ENCODE measurements at regions not wholly inside any gene's neighbourhood (a gene's known extent, or its start where the extent isn't known, plus 50 kb on each side); places are given as distances from the start of the nearest gene placed in this dataset.
"Not testable (repeated sequence)": the region's sequence is repeated elsewhere in the genome, so short reads cannot be mapped to it uniquely, and the experiment has no call there.

- no peak for DNase-seq
Observed at GRCh38 chr5:168125445-168126199, 165.8 kb upstream of the WWC1 start.

GRCh38 chr5:168126606-168127005, 164.8 kb upstream of the WWC1 start:
- no peak for DNase-seq

- DNase-seq, result no peak
Observed at GRCh38 chr5:168128111-168128510, 163.3 kb upstream of the WWC1 start.

GRCh38 chr5:168128557-168128956, 162.9 kb upstream of the WWC1 start:
- no peak for DNase-seq

- no peak for DNase-seq
Observed at GRCh38 chr5:168131519-168131918, 159.9 kb upstream of the WWC1 start.

GRCh38 chr5:168132241-168132641, 159.2 kb upstream of the WWC1 start:
- DNase-seq, result no peak

GRCh38 chr5:168135897-168136296, 155.5 kb upstream of the WWC1 start:
- no peak for DNase-seq

GRCh38 chr5:168136340-168136739, 155.1 kb upstream of the WWC1 start:
- DNase-seq, result no peak

- DNase-seq, result no peak
Observed at GRCh38 chr5:168137265-168137664, 154.2 kb upstream of the WWC1 start.

- no peak for DNase-seq
Observed at GRCh38 chr5:168140241-168140640, 151.2 kb upstream of the WWC1 start.

GRCh38 chr5:168142402-168142801, 149.0 kb upstream of the WWC1 start:
- no peak for DNase-seq

GRCh38 chr5:168143521-168143920, 147.9 kb upstream of the WWC1 start:
- not testable (repeated sequence) for DNase-seq

GRCh38 chr5:168147106-168147505, 144.3 kb upstream of the WWC1 start:
- no peak for DNase-seq

- DNase-seq, result no peak
Observed at GRCh38 chr5:168147568-168148360, 143.7 kb upstream of the WWC1 start.

GRCh38 chr5:168151041-168151440, 140.4 kb upstream of the WWC1 start:
- no peak for DNase-seq

- no peak for DNase-seq
Observed at GRCh38 chr5:168152660-168153059, 138.8 kb upstream of the WWC1 start.

GRCh38 chr5:168153263-168153875, 138.1 kb upstream of the WWC1 start:
- no peak for DNase-seq

- no peak for DNase-seq
Observed at GRCh38 chr5:168153876-168154270, 137.6 kb upstream of the WWC1 start.

GRCh38 chr5:168155585-168155984, 135.9 kb upstream of the WWC1 start:
- no peak for DNase-seq

GRCh38 chr5:168156170-168156569, 135.3 kb upstream of the WWC1 start:
- no peak for DNase-seq

GRCh38 chr5:168157141-168157540, 134.3 kb upstream of the WWC1 start:
- no peak for DNase-seq

GRCh38 chr5:168159425-168159824, 132.0 kb upstream of the WWC1 start:
- DNase-seq, result no peak

GRCh38 chr5:168162464-168162863, 129.0 kb upstream of the WWC1 start:
- no peak for DNase-seq

GRCh38 chr5:168163966-168164365, 127.5 kb upstream of the WWC1 start:
- no peak for DNase-seq
